ENCODE measurements at regions not wholly inside any gene's neighbourhood (a gene's known extent, or its start where the extent isn't known, plus 50 kb on each side); places are given as distances from the start of the nearest gene placed in this dataset.

DNA sequence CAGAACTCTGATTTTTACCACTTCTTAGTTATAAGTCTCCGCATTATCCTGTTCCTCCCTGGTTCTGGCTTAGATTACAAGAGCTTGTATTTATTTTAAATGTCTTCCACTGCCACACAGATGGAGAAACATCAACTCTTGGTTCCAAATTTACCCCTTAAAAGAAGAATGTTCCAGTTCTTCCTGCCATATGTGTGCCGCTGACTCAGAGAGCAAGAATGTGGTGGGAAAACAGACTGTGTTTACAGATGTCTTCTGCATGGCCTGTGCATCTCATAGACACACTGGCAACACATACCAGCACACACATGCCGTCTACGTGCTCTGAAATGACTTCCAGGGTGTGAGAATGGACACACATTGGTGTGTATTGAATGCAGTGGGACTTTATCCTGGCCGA, 383.0 kb downstream of the LRIG3 start:
- TF ChIP-seq, protein P1, sequence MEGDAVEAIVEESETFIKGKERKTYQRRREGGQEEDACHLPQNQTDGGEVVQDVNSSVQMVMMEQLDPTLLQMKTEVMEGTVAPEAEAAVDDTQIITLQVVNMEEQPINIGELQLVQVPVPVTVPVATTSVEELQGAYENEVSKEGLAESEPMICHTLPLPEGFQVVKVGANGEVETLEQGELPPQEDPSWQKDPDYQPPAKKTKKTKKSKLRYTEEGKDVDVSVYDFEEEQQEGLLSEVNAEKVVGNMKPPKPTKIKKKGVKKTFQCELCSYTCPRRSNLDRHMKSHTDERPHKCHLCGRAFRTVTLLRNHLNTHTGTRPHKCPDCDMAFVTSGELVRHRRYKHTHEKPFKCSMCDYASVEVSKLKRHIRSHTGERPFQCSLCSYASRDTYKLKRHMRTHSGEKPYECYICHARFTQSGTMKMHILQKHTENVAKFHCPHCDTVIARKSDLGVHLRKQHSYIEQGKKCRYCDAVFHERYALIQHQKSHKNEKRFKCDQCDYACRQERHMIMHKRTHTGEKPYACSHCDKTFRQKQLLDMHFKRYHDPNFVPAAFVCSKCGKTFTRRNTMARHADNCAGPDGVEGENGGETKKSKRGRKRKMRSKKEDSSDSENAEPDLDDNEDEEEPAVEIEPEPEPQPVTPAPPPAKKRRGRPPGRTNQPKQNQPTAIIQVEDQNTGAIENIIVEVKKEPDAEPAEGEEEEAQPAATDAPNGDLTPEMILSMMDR (IDR thresholded peaks at IDR 0.05), result no peak
- TF ChIP-seq EZH2 (IDR thresholded peaks at IDR 0.05; ENCODE audit: borderline replicate concordance, insufficient read depth, low read depth, low read length, poor library complexity, severe bottlenecking), result no peak

Data from B cell (primary cell).